ENCODE measurements at regions not wholly inside any gene's neighbourhood (a gene's known extent, or its start where the extent isn't known, plus 50 kb on each side); places are given as distances from the start of the nearest gene placed in this dataset.
"Not testable (repeated sequence)": the region's sequence is repeated elsewhere in the genome, so short reads cannot be mapped to it uniquely, and the experiment has no call there.

DNA sequence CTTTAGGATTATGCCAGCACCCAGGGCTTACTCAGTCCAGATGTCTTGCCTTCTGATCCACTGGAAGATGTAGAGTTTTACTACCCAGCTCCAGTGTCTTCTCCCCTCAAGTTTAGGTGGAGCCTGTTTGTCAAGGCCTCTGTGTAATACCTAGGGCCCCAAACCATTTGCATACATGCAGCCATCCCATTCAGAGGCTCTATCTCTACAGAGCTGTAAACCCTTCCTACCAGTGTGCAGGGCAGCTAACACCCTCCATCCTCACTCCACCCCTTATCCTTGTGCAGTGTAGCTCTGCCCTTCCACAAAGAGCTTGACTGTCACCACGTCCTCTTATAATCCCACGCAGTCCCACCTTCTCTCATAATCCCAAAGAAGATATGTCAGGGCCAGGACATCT is 54.6 kb upstream of the GPCPD1 start:
- peak overlapping the region; percentile 27 for H3K4me3 ChIP-seq (ENCODE audit: insufficient read depth, low read length, poor library complexity, severe bottlenecking)
- H3K36me3 ChIP-seq (ENCODE audit: low read length) = no peaks in the 10 kb centered on the region
- no peaks in the 10 kb centered on the region for H4K20me1 ChIP-seq (ENCODE audit: low read depth, low read length)
- H3K27ac ChIP-seq (ENCODE audit: low read depth, low read length) = peak overlapping the region; percentile 94
- H3F3A ChIP-seq (ENCODE audit: insufficient read depth) = peaks cover 77% of the 10 kb centered on the region
- peak overlapping the region; percentile 56 for H3K4me2 ChIP-seq (ENCODE audit: low read depth, low read length, poor library complexity, severe bottlenecking)
- TF ChIP-seq EZH2phosphoT487 (conservative IDR thresholded peaks at IDR 0.05; ENCODE audit: low read length) = no peak
- TF ChIP-seq, protein P1, sequence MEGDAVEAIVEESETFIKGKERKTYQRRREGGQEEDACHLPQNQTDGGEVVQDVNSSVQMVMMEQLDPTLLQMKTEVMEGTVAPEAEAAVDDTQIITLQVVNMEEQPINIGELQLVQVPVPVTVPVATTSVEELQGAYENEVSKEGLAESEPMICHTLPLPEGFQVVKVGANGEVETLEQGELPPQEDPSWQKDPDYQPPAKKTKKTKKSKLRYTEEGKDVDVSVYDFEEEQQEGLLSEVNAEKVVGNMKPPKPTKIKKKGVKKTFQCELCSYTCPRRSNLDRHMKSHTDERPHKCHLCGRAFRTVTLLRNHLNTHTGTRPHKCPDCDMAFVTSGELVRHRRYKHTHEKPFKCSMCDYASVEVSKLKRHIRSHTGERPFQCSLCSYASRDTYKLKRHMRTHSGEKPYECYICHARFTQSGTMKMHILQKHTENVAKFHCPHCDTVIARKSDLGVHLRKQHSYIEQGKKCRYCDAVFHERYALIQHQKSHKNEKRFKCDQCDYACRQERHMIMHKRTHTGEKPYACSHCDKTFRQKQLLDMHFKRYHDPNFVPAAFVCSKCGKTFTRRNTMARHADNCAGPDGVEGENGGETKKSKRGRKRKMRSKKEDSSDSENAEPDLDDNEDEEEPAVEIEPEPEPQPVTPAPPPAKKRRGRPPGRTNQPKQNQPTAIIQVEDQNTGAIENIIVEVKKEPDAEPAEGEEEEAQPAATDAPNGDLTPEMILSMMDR (IDR thresholded peaks at IDR 0.05; ENCODE audit: insufficient read depth, low read length, poor library complexity, severe bottlenecking) = no peak
- H3K9me3 ChIP-seq (ENCODE audit: insufficient read depth, low read length) = no peaks in the 10 kb centered on the region
- no peaks in the 10 kb centered on the region for H3K9me2 ChIP-seq (replicated peaks; ENCODE audit: insufficient read depth, low read length)
- H3K27me3 ChIP-seq (ENCODE audit: low read length) = no peaks in the 10 kb centered on the region
- H3K79me2 ChIP-seq (ENCODE audit: insufficient read depth, low read length) = no peaks in the 10 kb centered on the region
- peak overlapping the region; percentile 34 for H3K9ac ChIP-seq (ENCODE audit: low read length)
- no peak overlapping the region for H2AFZ ChIP-seq (ENCODE audit: low read depth, low read length, severe bottlenecking)

DNA sequence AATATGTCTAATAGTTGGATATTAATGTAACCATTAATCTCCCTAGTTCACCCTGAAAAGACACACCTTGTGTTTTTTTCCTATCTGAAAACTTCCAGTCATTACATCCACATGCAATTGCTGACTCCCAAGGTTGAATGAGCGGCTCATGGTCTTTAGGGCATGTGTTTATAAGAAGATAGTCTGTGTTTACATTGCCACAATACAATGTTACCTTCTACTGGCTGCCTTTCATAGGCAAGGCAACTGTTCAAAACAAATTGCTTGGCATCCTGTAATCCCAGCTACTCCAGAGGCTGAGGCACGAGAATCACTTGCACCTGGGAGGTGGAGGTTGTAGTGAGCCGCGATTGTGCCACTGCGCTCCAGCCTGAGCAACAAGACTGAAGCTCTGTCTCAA is 52.6 kb upstream of the GPCPD1 start:
- peak overlapping the region; percentile 51 for H3K9ac ChIP-seq (ENCODE audit: low read length)
- H3K27ac ChIP-seq (ENCODE audit: low read depth, low read length) = peak overlapping the region; percentile 94

DNA sequence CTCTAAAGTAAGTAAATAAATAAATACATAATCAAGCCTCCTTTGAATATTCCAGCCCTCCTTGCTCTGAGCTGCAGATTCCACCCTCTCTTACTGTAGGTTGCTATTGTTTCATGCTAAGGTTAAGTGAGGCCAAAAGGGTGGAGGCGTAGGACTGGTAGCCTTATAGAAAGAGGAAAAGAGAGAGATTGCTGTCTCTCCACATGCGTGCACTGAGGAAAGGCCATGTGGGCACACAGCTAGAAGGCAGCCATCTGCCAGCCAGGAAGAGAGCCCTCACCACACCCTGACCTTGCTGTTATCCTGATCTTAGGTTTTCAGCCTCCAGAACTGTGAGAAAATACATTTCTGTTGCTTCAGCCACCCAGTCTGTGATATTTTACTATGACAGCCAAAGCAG is 52.0 kb upstream of the GPCPD1 start:
- H3K27ac ChIP-seq (ENCODE audit: low read depth, low read length) = peak overlapping the region; percentile 94

More for the DNA sequence above, 52.6 kb upstream of the GPCPD1 start:
- no peaks in the 10 kb centered on the region for H3K36me3 ChIP-seq (ENCODE audit: low read length)
- no peaks in the 10 kb centered on the region for H3K9me2 ChIP-seq (replicated peaks; ENCODE audit: insufficient read depth, low read length)
- H3K4me2 ChIP-seq (ENCODE audit: low read depth, low read length, poor library complexity, severe bottlenecking) = peak overlapping the region; percentile 56
- no peaks in the 10 kb centered on the region for H3K9me3 ChIP-seq (ENCODE audit: insufficient read depth, low read length)
- no peak overlapping the region for H2AFZ ChIP-seq (ENCODE audit: low read depth, low read length, severe bottlenecking)
- no peak for TF ChIP-seq EZH2phosphoT487 (conservative IDR thresholded peaks at IDR 0.05; ENCODE audit: low read length)
- TF ChIP-seq, protein P1 (IDR thresholded peaks at IDR 0.05; ENCODE audit: insufficient read depth, low read length, poor library complexity, severe bottlenecking) = no peak
- H3K4me3 ChIP-seq (ENCODE audit: insufficient read depth, low read length, poor library complexity, severe bottlenecking) = no peak overlapping the region
- H3K27me3 ChIP-seq (ENCODE audit: low read length) = no peaks in the 10 kb centered on the region
- H3F3A ChIP-seq (ENCODE audit: insufficient read depth) = peaks cover 73% of the 10 kb centered on the region
- no peaks in the 10 kb centered on the region for H4K20me1 ChIP-seq (ENCODE audit: low read depth, low read length)
- no peaks in the 10 kb centered on the region for H3K79me2 ChIP-seq (ENCODE audit: insufficient read depth, low read length)

DNA sequence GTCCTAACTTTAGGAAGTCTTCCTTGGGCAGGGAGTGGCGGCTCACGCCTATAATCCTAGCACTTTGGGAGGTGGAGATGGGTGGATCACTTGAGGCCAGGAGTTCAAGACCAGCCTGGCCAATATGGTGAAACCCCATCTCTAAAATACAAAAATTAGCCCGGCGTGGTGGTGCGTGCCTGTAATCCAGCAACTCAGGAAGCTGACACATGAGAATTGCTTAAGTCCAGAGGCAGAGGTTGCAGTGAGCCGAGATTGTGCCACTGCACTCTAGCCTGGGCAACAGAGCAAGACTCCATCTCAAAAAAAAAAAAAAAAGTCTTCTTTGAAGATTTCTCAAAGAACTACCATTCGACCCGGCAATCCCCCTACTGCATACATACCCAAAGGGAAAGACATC is 50.0 kb upstream of the GPCPD1 start:
- not testable (repeated sequence) for H3K9ac ChIP-seq (ENCODE audit: low read length); H3K79me2 ChIP-seq (ENCODE audit: insufficient read depth, low read length); H3K27me3 ChIP-seq (ENCODE audit: low read length); H4K20me1 ChIP-seq (ENCODE audit: low read depth, low read length); H3K9me3 ChIP-seq (ENCODE audit: insufficient read depth, low read length); H3K36me3 ChIP-seq (ENCODE audit: low read length); H3K9me2 ChIP-seq (replicated peaks; ENCODE audit: insufficient read depth, low read length); H3K4me3 ChIP-seq (ENCODE audit: insufficient read depth, low read length, poor library complexity, severe bottlenecking); H2AFZ ChIP-seq (ENCODE audit: low read depth, low read length, severe bottlenecking)
- H3K4me2 ChIP-seq (ENCODE audit: low read depth, low read length, poor library complexity, severe bottlenecking) = peak overlapping the region; percentile 13
- H3K27ac ChIP-seq (ENCODE audit: low read depth, low read length) = peak overlapping the region; percentile 94
- H3F3A ChIP-seq (ENCODE audit: insufficient read depth) = peaks cover 80% of the 10 kb centered on the region

More for the DNA sequence above, 52.0 kb upstream of the GPCPD1 start:
- Histone ChIP-seq H3K9me3 (ENCODE audit: insufficient read depth, low read length) (no peaks in the 10 kb centered on the region), H3K4me2 (ENCODE audit: low read depth, low read length, poor library complexity, severe bottlenecking) (peak overlapping the region; percentile 56), H3K4me3 (ENCODE audit: insufficient read depth, low read length, poor library complexity, severe bottlenecking) (no peak overlapping the region), H3K36me3 (ENCODE audit: low read length) (no peaks in the 10 kb centered on the region), H2AFZ (ENCODE audit: low read depth, low read length, severe bottlenecking) (no peak overlapping the region), H3K9me2 (replicated peaks; ENCODE audit: insufficient read depth, low read length) (no peaks in the 10 kb centered on the region), H3F3A (ENCODE audit: insufficient read depth) (peaks cover 71% of the 10 kb centered on the region), H4K20me1 (ENCODE audit: low read depth, low read length) (no peaks in the 10 kb centered on the region), H3K79me2 (ENCODE audit: insufficient read depth, low read length) (no peaks in the 10 kb centered on the region), H3K9ac (ENCODE audit: low read length) (peak overlapping the region; percentile 51), H3K27me3 (ENCODE audit: low read length) (no peaks in the 10 kb centered on the region)
- TF ChIP-seq EZH2phosphoT487 (conservative IDR thresholded peaks at IDR 0.05; ENCODE audit: low read length) = no peak
- TF ChIP-seq, protein P1 (IDR thresholded peaks at IDR 0.05; ENCODE audit: insufficient read depth, low read length, poor library complexity, severe bottlenecking) = no peak

Data from SU-DHL-6 (cell line).